ENCODE measurements at regions not wholly inside any gene's neighbourhood (a gene's known extent, or its start where the extent isn't known, plus 50 kb on each side); places are given as distances from the start of the nearest gene placed in this dataset.

GRCh38 chr4:108337923-108338322 is 169.2 kb upstream of the LEF1 start:
- in situ Hi-C loops (cut with HindIII; ENCODE audit: low pct_ligation_motif_present, low sequenced_read_pairs) = no loop called here
- H3K27ac ChIP-seq = no peak overlapping the region
- no peaks in the 10 kb centered on the region for H3K27me3 ChIP-seq (replicated peaks)
- H3K4me3 ChIP-seq (ENCODE audit: low read depth, low read length) = no peak overlapping the region
- H3K36me3 ChIP-seq (replicated peaks) = no peaks in the 10 kb centered on the region
- no peak for TF ChIP-seq CTCF (IDR thresholded peaks at IDR 0.05; ENCODE audit: low read depth, low read length, missing control alignments)
- peak; percentile 56 for DNase-seq

- no peak overlapping the region for H3K27ac ChIP-seq
- in situ Hi-C loops (cut with HindIII; ENCODE audit: low pct_ligation_motif_present, low sequenced_read_pairs) = no loop called here
- H3K36me3 ChIP-seq (replicated peaks) = no peaks in the 10 kb centered on the region
- DNase-seq = peak; percentile 62
- TF ChIP-seq CTCF (IDR thresholded peaks at IDR 0.05; ENCODE audit: low read depth, low read length, missing control alignments) = no peak
- H3K4me3 ChIP-seq (ENCODE audit: low read depth, low read length) = no peak overlapping the region
- H3K27me3 ChIP-seq (replicated peaks) = no peaks in the 10 kb centered on the region
These were observed 167.3 kb upstream of the LEF1 start for GRCh38 chr4:108336076-108336475.

GRCh38 chr4:108335081-108335480 is 166.3 kb upstream of the LEF1 start:
- Histone ChIP-seq H3K27me3 (replicated peaks) (no peaks in the 10 kb centered on the region), H3K27ac (no peak overlapping the region), H3K36me3 (replicated peaks) (no peaks in the 10 kb centered on the region), H3K4me3 (ENCODE audit: low read depth, low read length) (no peak overlapping the region)
- in situ Hi-C loops (cut with HindIII; ENCODE audit: low pct_ligation_motif_present, low sequenced_read_pairs) = no loop called here
- DNase-seq = no peak
- no peak for TF ChIP-seq CTCF (IDR thresholded peaks at IDR 0.05; ENCODE audit: low read depth, low read length, missing control alignments)

- Histone ChIP-seq H3K27me3 (replicated peaks) (no peaks in the 10 kb centered on the region), H3K27ac (no peak overlapping the region), H3K36me3 (replicated peaks) (no peaks in the 10 kb centered on the region), H3K4me3 (ENCODE audit: low read depth, low read length) (no peak overlapping the region)
- in situ Hi-C loops (cut with HindIII; ENCODE audit: low pct_ligation_motif_present, low sequenced_read_pairs) = no loop called here
- DNase-seq = no peak
- TF ChIP-seq CTCF (IDR thresholded peaks at IDR 0.05; ENCODE audit: low read depth, low read length, missing control alignments) = no peak
These were observed 165.3 kb upstream of the LEF1 start for GRCh38 chr4:108334031-108334430.

- Histone ChIP-seq H3K4me3 (ENCODE audit: low read depth, low read length) (no peak overlapping the region), H3K27ac (no peak overlapping the region), H3K27me3 (replicated peaks) (no peaks in the 10 kb centered on the region), H3K36me3 (replicated peaks) (no peaks in the 10 kb centered on the region)
- in situ Hi-C loops (cut with HindIII; ENCODE audit: low pct_ligation_motif_present, low sequenced_read_pairs) = no loop called here
- TF ChIP-seq CTCF (IDR thresholded peaks at IDR 0.05; ENCODE audit: low read depth, low read length, missing control alignments) = no peak
- DNase-seq = no peak
These were observed 164.7 kb upstream of the LEF1 start for GRCh38 chr4:108333353-108333942.
